DND-41 (cell line): ENCODE measurements at regions not wholly inside any gene's neighbourhood (a gene's known extent, or its start where the extent isn't known, plus 50 kb on each side); places are given as distances from the start of the nearest gene placed in this dataset.

Source experiments
- CTCF ChIP-seq: IDR thresholded peaks from 2 replicates; pipeline ENCODE4 v1.5.1; 2012; ENCODE audit warnings: borderline replicate concordance, low read length, moderate library complexity, mild to moderate bottlenecking; ENCODE audit not compliant: poor library complexity, severe bottlenecking; ENCODE audit errors: extremely low read depth
- EZH2 ChIP-seq: IDR thresholded peaks from 3 replicates; pipeline ENCODE4 v1.6.1; 2012; ENCODE audit warnings: borderline replicate concordance, low read depth, mild to moderate bottlenecking, moderate library complexity, low read length, inconsistent platforms; ENCODE audit not compliant: severe bottlenecking

GRCh38 chr6:92371211-92372208 is 1047.8 kb downstream of the EPHA7 start:
- TF ChIP-seq CTCF, result no peak
- no peak for TF ChIP-seq EZH2
